ENCODE measurements at regions not wholly inside any gene's neighbourhood (a gene's known extent, or its start where the extent isn't known, plus 50 kb on each side); places are given as distances from the start of the nearest gene placed in this dataset.

- TF ChIP-seq CTCF (IDR thresholded peaks at IDR 0.05) (no peak), EP300 (IDR thresholded peaks at IDR 0.05) (no peak), POLR2A (IDR thresholded peaks at IDR 0.05) (no peak), POLR2AphosphoS5 (IDR thresholded peaks at IDR 0.05) (no peak)
Measured at GRCh38 chr6:4466769-4467480, 309.3 kb upstream of the CDYL start.

All from sigmoid colon (tissue), 4 donors.